ENCODE measurements at regions not wholly inside any gene's neighbourhood (a gene's known extent, or its start where the extent isn't known, plus 50 kb on each side); places are given as distances from the start of the nearest gene placed in this dataset.
"Not testable (repeated sequence)": the region's sequence is repeated elsewhere in the genome, so short reads cannot be mapped to it uniquely, and the experiment has no call there.

- no peak for DNase-seq
Measured at GRCh38 chr7:81114633-81115032, 195.8 kb upstream of the SEMA3C start.

GRCh38 chr7:81112731-81113130 lies 193.9 kb upstream of the SEMA3C start:
- DNase-seq, result no peak

- peak in 4 of 14 donors; percentile 0 to 23 (median 3) for DNase-seq
Measured at GRCh38 chr7:81111781-81112540, 193.1 kb upstream of the SEMA3C start.

GRCh38 chr7:81111358-81111757 lies 192.5 kb upstream of the SEMA3C start:
- DNase-seq, result no peak

- no peak for DNase-seq
Measured at GRCh38 chr7:81110673-81111072, 191.8 kb upstream of the SEMA3C start.

GRCh38 chr7:81098213-81098612 lies 179.4 kb upstream of the SEMA3C start:
- DNase-seq, result no peak

GRCh38 chr7:81094952-81095351 lies 176.1 kb upstream of the SEMA3C start:
- no peak for DNase-seq

- no peak for DNase-seq
Measured at GRCh38 chr7:81081616-81082015, 162.8 kb upstream of the SEMA3C start.

GRCh38 chr7:81080553-81080952 lies 161.7 kb upstream of the SEMA3C start:
- no peak for DNase-seq

GRCh38 chr7:81079746-81080145 lies 160.9 kb upstream of the SEMA3C start:
- no peak for DNase-seq

GRCh38 chr7:81075150-81075549 lies 156.3 kb upstream of the SEMA3C start:
- no peak for DNase-seq

GRCh38 chr7:81074406-81074805 lies 155.6 kb upstream of the SEMA3C start:
- no peak for DNase-seq

- no peak for DNase-seq
Measured at GRCh38 chr7:81073931-81074251, 155.0 kb upstream of the SEMA3C start.

- no peak for DNase-seq
Measured at GRCh38 chr7:81070956-81071355, 152.1 kb upstream of the SEMA3C start.

GRCh38 chr7:81066797-81067196 lies 147.9 kb upstream of the SEMA3C start:
- no peak for DNase-seq

GRCh38 chr7:81064426-81064825 lies 145.6 kb upstream of the SEMA3C start:
- no peak for DNase-seq

GRCh38 chr7:81062755-81063154 lies 143.9 kb upstream of the SEMA3C start:
- no peak for DNase-seq

- DNase-seq, result not testable (repeated sequence)
Measured at GRCh38 chr7:81057469-81057868, 138.6 kb upstream of the SEMA3C start.

GRCh38 chr7:81053623-81054022 lies 134.8 kb upstream of the SEMA3C start:
- DNase-seq, result no peak

GRCh38 chr7:81051811-81052413 lies 133.1 kb upstream of the SEMA3C start:
- DNase-seq, result no peak

GRCh38 chr7:81045491-81046030 lies 126.7 kb upstream of the SEMA3C start:
- no peak for DNase-seq

GRCh38 chr7:81042646-81043045 lies 123.8 kb upstream of the SEMA3C start:
- DNase-seq, result not testable (repeated sequence)

- DNase-seq, result no peak
Measured at GRCh38 chr7:81040496-81040895, 121.6 kb upstream of the SEMA3C start.

GRCh38 chr7:81036871-81037270 lies 118.0 kb upstream of the SEMA3C start:
- no peak for DNase-seq

Data from C1 segment of cervical spinal cord (tissue), 14 donors.